GM18526 (cell line): ENCODE measurements at regions not wholly inside any gene's neighbourhood (a gene's known extent, or its start where the extent isn't known, plus 50 kb on each side); places are given as distances from the start of the nearest gene placed in this dataset.

Experiments
- POLR2A ChIP-seq: IDR thresholded peaks from 3 replicates; pipeline ENCODE4 v1.6.1; 2011; ENCODE audit not compliant: insufficient read length; ENCODE audit errors: extremely low read depth

DNA sequence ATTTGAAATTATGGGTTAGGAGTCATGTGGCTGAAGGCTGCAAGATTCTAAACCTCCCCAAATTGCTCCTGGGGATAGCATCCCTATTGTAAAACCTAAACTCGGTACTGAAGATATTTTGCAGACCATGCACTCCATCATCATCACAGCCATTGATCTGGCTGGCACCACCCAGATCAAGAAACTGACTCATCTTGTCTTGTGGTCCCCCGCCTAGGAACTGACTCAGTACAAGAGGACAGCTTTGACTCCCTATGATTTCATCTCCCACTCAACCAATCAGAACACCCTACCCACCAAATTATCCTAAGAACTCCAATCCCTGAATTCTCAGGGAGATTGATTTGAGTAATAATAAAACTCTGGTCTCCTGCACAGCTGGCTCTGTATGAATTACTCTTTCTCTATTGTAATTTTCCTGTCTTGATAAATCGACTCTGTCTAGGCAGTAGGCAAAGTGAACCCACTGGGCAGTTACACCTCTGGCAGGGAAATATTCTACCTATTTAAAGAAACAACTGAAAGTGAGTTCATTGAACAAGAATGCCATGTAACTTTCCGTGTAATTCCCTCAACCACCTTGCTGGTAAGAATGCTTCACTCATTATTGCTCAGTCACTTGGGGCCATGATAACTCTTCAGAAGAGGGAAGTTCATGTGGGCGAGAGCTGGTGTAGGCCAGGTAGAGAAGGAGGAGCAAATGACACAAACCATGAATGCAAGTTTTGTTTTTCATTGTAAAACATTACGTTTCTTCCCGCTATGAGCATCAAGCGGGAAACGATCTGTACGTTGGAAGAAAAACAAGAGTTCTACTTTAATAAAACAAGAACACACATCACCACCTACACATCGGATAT is 602.9 kb upstream of the ARID1B start:
- no peak for TF ChIP-seq POLR2A

DNA sequence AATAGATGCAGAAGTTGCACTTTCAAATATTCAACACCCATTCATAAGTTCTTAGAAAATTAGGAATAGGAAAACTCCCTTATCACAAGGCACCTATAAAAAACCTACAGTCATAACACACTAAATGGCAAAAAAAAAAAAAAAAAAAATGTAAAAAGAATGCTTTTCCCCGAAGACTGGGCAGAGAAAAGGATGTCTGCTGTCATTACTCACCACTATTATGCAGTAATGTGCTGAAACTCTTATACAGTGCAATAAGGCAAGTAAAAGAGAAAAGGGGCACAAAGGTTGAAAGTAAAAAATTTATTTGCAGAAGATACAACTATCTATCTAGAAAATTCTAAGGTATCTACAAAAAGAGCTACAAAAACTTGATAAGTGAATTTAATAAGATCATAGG is 607.8 kb upstream of the ARID1B start:
- TF ChIP-seq POLR2A: no peak

DNA sequence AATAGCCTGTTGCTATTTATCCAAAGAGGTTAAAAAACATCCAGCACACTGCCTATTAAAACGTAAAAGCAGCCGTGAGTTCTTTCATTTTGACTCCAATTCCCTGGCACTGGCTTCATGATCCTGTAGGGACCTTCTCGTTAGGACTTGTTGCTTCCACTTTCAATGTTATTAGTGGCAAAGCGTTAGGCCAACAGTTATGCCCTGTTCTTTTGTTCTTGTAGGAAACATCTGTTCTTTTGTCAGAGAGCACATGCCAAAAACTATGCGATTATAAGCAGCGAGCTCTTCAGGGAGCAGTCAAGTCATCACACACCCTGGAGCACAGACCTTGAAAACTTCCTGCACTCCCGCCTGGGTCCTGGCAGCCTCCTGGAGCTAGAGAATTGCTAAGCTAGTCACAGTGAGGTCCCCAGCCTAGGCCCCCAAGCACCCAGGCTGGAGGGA is 609.5 kb upstream of the ARID1B start:
- no peak for TF ChIP-seq POLR2A

DNA sequence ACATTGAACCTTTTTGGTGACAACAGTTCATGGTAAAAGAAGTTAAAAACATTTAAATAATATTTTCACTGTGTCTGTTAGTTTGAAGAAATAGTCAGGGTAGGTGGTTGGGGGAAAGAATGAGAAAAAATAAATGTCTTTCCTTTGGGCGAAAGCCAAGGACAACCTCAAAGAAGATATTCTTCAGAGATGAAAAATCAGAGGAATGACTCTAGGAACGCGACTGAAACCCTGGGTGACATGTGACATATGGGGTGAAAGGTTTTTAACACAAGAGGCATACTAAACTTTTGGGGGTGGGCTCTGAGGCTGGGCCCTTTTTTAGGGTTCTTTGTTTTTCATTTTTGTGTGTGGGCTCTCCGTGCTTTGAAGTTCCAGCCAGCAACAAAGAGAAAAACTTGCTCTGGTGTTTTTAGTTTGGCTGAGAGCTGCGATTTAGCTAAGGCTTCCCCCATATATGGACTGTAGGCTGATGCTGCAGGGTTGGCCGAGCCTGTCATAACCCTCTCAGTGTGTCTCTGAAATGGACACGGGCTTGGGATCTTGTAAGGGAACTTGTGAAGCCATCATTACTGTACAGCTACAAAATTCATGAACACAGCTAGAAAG is 610.1 kb upstream of the ARID1B start:
- no peak for TF ChIP-seq POLR2A

GRCh38 chr6:156166093-156166492 is 611.1 kb upstream of the ARID1B start:
- TF ChIP-seq POLR2A: no peak

- no peak for TF ChIP-seq POLR2A
These were observed 612.3 kb upstream of the ARID1B start for GRCh38 chr6:156164701-156165452.

- TF ChIP-seq POLR2A: no peak
These were observed 613.9 kb upstream of the ARID1B start for GRCh38 chr6:156163311-156163710.

DNA sequence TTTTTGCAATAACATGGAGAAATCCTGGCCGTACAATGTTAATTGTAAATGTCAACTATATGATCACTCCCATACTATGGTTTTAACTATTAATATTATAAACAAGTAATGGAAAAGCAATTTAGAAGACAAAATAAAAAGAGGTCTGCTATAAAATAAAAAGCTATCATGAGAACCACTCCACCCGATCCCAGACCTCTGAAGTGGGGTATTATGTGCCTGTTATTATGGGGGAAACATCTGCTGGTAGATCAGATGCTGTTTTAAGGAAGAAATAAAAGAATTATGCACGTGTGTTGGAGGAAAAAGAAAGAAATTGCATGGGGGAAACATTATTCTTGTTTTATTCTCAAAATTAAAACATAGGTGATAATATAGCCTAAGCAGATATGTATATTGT is 615.7 kb upstream of the ARID1B start:
- TF ChIP-seq POLR2A: no peak

- no peak for TF ChIP-seq POLR2A
These were observed 616.4 kb upstream of the ARID1B start for GRCh38 chr6:156160795-156161165.

DNA sequence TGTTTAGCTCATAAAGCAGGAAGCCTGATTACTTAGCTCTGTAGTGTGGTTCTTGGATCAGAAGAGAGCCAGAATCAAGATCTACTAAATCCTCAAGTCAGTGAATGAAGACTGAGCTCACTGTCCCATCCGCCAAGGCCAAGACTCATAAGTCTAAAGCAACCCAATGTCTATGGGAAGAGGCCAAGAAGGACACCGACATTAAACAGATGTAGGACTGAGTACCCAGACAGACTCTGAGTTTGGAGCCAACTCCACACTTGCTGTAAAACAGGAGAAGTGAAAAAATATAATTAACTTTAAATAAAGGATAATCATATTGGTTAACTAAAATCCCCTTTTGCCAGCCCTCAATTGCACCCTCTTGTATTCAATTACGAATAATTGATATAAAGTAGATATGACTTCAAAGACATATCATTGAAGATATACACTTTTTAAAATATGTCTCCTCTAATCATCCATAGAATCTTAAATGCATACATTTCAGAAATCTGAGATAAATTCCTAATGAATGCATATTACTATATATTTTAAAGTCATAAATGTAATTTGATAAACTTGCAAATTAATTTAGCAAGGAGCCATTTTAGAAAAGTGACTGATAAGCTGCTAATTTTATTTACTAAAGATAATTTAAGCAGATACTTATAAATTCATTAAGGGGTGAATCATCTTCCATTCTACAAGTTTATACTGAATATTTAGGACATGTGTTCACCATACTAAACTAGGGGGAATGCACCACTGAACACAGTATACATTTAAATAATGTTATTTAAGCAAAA is 617.0 kb upstream of the ARID1B start:
- no peak for TF ChIP-seq POLR2A

GRCh38 chr6:156154896-156155295 is 622.3 kb upstream of the ARID1B start:
- TF ChIP-seq POLR2A: no peak

DNA sequence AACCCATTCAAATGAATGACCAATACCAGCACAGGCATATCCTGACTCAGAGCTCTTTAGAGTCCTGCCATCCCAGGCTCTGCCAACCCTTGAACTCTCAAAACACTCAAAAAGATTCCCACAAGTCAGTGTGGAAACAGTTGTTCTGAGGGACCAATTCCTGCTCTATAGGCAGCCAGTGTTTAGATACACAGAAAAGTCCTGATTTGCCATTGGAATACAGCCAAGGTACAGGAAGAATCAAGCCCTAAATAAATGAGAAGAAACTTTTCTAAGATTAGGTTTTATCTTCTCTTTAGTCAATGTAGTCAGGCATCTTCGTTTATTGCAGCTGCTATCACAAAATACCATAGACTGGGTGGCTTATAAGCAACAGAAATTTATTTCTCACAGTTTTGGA is 626.8 kb upstream of the ARID1B start:
- no peak for TF ChIP-seq POLR2A

DNA sequence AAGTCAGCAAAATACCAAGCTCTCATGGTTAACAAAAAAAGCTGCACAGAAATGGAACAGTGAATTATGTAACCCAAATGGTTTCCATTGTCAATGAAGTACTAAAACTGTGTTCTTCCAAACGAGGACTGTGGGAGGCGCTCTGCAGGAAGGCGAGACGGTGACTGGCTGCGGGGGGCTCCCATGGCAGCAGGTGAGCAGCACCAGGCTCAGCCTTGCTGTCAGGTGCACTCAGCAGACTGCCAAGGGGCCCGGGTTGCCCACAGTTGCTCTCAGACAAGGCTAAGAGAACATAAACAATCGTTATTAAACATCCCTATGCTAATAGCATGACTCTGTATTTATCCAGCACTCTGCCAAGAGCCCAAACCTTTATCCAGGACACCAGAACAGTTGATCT is 630.3 kb upstream of the ARID1B start:
- TF ChIP-seq POLR2A: no peak

DNA sequence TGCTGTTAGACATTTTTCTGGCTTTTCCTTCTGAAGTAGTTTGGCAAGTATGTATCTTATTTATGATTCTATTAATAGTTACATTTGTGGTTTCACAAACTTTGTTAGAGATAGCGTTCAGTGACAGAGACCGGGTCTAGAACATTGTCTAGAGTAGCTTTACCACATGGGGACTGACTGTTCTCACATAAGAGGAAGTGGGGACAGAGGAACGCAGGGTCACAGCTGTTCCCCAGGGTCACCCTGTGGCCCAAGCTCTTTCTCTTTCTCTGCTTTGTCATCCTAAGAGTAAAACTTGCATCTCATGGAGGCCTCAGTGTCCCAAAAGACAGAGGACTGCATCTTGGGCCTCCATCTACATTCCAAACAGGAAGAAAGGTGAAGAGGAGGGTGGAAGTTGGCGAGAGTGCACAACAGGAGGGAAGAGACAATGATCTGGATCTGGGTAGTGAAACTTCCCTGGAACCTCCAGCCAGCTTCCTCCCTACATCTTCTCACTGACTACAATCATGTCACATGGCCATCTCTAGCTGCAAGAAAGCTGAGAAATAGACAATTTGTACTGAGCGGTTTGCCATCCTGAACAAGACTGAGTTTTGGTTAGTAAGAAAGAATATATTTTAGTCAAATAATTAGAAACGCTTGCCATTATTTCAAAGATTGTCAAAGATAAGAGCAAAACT is 645.8 kb upstream of the ARID1B start:
- no peak for TF ChIP-seq POLR2A

DNA sequence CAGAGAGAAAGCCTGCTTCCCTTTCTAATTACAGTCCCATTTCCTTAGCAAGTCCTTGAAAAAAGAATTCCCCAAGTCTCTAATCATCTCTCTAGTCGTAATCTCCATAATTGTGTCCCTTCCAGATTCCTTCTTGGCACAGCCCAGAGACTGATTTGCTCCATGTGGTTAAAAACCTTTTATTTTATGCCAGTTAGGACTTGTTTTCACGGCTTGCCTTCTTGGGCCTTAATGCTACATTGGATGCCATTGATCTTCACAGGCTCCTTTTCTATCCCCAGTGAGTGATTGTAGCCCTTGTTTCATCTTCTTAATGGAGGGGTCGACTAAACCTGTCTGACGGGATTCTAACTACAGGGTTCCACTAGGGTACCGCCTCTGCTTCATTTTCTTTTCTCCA is 650.6 kb upstream of the ARID1B start:
- no peak for TF ChIP-seq POLR2A
